Mucosa of descending colon (tissue), 3 donors: ENCODE measurements at regions not wholly inside any gene's neighbourhood (a gene's known extent, or its start where the extent isn't known, plus 50 kb on each side); places are given as distances from the start of the nearest gene placed in this dataset.
A peak's percentile ranks its signal among the peaks of the same experiment; 100 is the strongest.

ENCODE experiments used
- ATAC-seq: fragments of 200-7000 bp; cut with Tn5 transposase; one replicate; pipeline ENCODE4 v1.9.1; 2020; ENCODE audit warnings: mild to moderate bottlenecking, moderate library complexity
- DNase-seq, 3 donors: peaks; one replicate each; pipeline ENCODE4 v3.0.0-alpha.2; 2020
- H3K36me3 ChIP-seq: fragments of 200-600 bp; one replicate; pipeline ENCODE4 v1.8.0; 2021; ENCODE audit warnings: low read depth, mild to moderate bottlenecking
- H3K4me1 ChIP-seq: fragments of 200-600 bp; one replicate; pipeline ENCODE4 v1.8.0; 2021; ENCODE audit warnings: low read depth, mild to moderate bottlenecking
- H3K4me3 ChIP-seq: fragments of 200-600 bp; one replicate; pipeline ENCODE4 v1.8.0; 2021; ENCODE audit warnings: mild to moderate bottlenecking
- H3K9me3 ChIP-seq: fragments of 200-600 bp; one replicate; pipeline ENCODE4 v1.8.0; 2021; ENCODE audit warnings: mild to moderate bottlenecking
- intact Hi-C, 2 donors: fragments of 100-400 bp; cut with DNase I in 1 of 2; cut with micrococcal nuclease in 1 of 2; formaldehyde crosslinking; loops; one replicate each; pipeline versions ENCODE4 v1.11.0 to v1.11.1; 2022; cut with DNase I, micrococcal nuclease
- TF ChIP-seq, protein P1 (sequence below): fragments of 200-600 bp; IDR thresholded peaks from one replicate; pipeline ENCODE4 v1.8.0; 2022; ENCODE audit warnings: antibody characterized with exemption, mild to moderate bottlenecking
- donor health status: DM: no; HTN: no; CAD: no; lungs with moderate emphysema.
- donor health status: DM: no; HTN: no; CAD: no.
- donor health status: DM: no; HTN: yes; CAD: no.

DNA sequence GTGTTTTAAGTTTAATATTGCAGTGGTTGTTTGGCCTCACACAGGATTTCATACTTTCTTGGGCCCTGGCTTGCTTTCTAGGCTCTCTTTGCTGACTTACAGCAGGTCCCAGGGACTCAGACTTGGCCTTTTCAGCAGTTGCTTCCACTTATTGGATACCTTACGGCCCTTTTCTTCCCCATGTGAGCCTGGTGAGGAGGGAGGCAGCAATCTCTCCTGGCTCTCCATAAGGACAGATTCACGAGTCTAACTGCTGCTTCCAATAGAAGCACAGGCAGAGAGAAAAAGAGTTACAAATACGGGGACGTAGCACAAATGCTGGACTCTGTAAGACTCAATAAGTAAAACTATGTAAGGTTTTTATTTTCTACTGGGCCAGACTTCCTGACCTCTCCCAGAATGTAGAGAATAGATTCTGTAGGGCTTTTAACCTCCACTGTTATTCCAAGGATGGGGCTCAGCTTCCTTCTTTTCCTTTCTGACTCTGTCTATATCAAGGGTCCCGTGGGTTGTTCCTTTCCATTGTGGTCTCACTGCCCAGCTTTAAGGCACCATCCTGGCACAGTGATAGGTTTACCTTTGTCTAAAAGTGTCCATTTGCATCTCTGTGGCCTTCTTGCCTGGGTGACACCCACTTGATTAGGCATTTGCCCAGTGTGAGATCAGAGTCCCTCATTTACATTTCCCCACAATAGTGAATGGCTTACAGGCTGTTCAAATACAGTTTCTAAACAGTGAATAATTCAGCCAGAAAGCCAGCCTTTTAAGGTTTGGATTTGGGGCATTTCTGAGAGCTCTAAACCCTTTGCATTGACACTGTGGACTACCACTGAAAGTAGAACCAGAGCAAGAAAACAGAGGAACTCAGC is 92.8 kb downstream of the RASSF10 start:
- TF ChIP-seq, protein P1, sequence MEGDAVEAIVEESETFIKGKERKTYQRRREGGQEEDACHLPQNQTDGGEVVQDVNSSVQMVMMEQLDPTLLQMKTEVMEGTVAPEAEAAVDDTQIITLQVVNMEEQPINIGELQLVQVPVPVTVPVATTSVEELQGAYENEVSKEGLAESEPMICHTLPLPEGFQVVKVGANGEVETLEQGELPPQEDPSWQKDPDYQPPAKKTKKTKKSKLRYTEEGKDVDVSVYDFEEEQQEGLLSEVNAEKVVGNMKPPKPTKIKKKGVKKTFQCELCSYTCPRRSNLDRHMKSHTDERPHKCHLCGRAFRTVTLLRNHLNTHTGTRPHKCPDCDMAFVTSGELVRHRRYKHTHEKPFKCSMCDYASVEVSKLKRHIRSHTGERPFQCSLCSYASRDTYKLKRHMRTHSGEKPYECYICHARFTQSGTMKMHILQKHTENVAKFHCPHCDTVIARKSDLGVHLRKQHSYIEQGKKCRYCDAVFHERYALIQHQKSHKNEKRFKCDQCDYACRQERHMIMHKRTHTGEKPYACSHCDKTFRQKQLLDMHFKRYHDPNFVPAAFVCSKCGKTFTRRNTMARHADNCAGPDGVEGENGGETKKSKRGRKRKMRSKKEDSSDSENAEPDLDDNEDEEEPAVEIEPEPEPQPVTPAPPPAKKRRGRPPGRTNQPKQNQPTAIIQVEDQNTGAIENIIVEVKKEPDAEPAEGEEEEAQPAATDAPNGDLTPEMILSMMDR, result no peak
- no peak for ATAC-seq
- Histone ChIP-seq H3K4me3 (no peak overlapping the region), H3K4me1 (no peaks in the 10 kb centered on the region), H3K36me3 (no peaks in the 10 kb centered on the region), H3K9me3 (no peaks in the 10 kb centered on the region)
- DNase-seq, result no peak
- intact Hi-C loops, result no loop called here

DNA sequence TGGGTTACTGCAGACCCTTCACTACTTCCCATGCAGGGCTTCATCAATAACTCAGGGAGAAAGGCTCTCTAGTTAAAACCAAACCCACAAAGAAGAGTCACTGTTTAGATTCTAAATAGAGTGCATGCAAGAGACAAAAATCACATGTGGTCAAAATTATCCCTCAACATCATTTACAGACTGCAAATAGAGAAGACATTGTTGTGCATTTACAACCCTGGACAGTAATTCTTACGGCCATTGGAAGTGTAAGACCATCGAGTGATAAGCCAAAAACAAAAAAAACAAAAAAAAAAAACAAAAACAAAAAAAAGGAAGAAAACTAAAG is 93.4 kb downstream of the RASSF10 start:
- no peak for ATAC-seq
- H3K4me1 ChIP-seq, result no peaks in the 10 kb centered on the region
- TF ChIP-seq, protein P1, result no peak

DNA sequence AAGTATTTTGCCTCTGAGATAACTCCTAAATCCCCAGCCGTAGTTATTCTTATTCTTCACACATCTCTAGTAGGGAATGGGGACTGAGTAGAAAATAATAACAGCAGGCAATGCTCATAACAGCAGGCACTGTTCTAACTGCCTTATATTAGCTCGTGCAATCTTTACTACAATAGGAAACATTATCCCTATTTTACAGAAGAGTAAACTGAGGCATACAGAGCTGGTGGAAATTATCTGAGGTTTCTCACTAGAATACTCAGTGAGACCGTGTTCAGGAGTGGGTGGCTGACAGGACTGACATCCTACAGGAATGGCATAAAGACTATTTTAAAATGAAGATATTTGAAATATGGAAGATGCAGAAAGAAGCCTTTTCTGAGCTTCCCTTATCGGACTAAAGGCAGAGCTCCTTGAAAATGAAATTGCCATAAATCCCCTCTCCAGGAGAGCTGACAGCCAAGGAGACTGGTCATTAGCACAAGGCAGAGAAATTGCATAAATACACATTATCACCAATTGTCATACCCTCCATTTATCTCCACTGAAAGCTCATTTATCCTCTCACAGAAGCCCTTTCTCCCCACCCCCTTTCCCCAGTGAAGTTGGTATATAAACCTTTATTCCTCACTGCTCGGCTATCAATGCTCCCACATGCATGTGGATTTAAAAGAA is 93.9 kb downstream of the RASSF10 start:
- intact Hi-C loops, result no loop called here
- no peaks in the 10 kb centered on the region for H3K9me3 ChIP-seq
- no peaks in the 10 kb centered on the region for H3K4me1 ChIP-seq
- ATAC-seq, result no peak
- no peak overlapping the region for H3K4me3 ChIP-seq
- H3K36me3 ChIP-seq, result no peaks in the 10 kb centered on the region
- no peak for DNase-seq
- TF ChIP-seq, protein P1, result no peak

More for the DNA sequence above, 93.4 kb downstream of the RASSF10 start:
- no peak for DNase-seq
- intact Hi-C loops, result no loop called here
- Histone ChIP-seq H3K4me3 (no peak overlapping the region), H3K9me3 (no peaks in the 10 kb centered on the region), H3K36me3 (no peaks in the 10 kb centered on the region)

GRCh38 chr11:13103962-13104554 is 94.9 kb downstream of the RASSF10 start:
- TF ChIP-seq, protein P1, result no peak
- Histone ChIP-seq H3K4me3 (no peak overlapping the region), H3K36me3 (no peaks in the 10 kb centered on the region), H3K9me3 (no peaks in the 10 kb centered on the region), H3K4me1 (no peaks in the 10 kb centered on the region)
- no peak for ATAC-seq
- intact Hi-C loops, result no loop called here
- DNase-seq, result no peak

DNA sequence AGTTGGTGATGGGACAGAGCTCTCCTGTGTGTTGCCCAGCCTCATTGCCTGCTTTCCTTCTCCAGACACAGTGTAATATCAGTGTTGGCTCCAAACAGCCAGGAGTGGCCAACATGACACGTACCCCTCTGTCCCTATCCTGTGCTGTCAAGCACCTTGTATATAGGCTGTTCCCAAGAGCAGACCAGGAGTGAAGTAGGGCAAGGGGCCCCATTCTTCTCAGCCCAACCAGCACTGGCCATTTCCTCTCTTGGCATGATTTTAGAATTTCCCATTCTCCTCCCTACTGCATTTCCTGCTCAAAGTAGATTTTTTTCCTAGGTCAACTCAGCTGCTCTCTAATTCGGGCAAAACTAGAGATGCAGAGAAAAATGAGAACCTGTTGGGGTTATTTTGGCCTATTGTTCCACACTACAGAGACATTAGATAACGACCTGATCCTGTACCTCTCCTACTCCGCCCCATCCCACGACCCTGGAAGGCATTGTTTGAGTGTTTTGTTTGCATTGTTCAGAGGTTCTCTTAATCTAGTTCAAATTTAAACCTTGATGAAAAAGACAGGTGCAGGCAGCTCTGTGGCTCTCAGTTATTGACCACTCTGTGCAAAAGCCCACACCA is 95.6 kb downstream of the RASSF10 start:
- peak; percentile 41 for ATAC-seq

More for the DNA sequence above, 95.6 kb downstream of the RASSF10 start:
- DNase-seq, result no peak
- intact Hi-C loops, result no loop called here
- Histone ChIP-seq H3K4me3 (no peak overlapping the region), H3K4me1 (no peaks in the 10 kb centered on the region), H3K9me3 (no peaks in the 10 kb centered on the region), H3K36me3 (no peaks in the 10 kb centered on the region)
- TF ChIP-seq, protein P1, result no peak
